ENCODE measurements at regions not wholly inside any gene's neighbourhood (a gene's known extent, or its start where the extent isn't known, plus 50 kb on each side); places are given as distances from the start of the nearest gene placed in this dataset.

DNA sequence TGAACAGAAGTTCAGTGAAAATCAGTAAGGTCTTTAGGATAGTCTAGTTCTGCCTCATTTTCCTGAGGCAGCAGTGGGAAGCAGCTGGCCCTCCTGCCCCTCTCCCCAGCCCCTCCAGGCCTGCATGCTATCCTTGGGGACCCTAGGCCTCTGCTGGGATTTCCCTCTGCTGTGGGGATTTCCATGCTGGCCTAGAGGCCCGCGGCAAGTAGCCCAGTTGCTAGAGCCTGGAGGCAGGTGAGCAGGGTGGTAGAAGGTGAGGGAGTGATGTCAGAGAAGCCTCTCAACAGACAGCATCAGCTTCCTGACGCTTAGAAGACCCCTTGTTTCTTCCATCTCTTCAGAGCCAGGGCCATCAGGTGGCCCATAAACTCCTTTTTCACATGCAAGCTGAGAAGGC lies 305.8 kb upstream of the THBS1 start:
- no peak for DNase-seq (ENCODE audit: low read depth)

DNA sequence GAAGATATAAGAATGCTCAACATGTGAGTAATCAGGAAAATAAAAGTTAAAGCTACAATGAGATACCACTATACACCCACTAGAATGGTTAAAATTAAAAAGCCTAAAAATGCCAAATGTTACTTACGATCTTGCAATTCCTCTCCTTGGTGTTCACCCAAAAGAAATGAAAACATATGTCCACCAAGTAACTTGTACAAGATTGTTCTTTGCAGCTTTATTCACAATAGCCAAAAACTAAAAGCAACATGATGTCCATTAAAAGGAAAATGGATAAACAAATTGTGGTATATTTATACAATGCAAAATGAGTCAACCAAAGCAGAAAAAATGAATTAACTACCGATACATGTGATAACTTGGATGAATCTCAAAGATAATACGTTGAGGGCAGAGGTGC lies 301.6 kb upstream of the THBS1 start:
- DNase-seq (ENCODE audit: low read depth), result no peak

DNA sequence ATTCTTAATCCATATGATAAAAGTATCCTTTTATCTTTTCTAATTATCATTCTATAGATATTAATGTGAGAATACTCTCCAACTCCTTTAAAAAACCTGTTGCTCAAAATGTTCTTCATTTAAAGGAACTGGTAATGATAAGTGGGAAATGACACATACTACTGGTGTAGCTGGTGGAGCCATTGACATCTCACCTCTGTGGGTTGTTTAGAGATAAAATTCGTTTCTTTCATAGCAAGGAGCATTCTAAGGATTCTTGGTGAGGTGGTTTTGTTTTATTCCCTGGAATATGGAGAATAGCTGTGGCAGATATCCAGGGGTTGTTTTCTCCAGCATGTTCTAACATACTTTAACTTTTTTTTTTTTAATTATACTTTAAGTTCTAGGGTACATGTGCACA lies 299.8 kb upstream of the THBS1 start:
- DNase-seq (ENCODE audit: low read depth), result no peak

DNA sequence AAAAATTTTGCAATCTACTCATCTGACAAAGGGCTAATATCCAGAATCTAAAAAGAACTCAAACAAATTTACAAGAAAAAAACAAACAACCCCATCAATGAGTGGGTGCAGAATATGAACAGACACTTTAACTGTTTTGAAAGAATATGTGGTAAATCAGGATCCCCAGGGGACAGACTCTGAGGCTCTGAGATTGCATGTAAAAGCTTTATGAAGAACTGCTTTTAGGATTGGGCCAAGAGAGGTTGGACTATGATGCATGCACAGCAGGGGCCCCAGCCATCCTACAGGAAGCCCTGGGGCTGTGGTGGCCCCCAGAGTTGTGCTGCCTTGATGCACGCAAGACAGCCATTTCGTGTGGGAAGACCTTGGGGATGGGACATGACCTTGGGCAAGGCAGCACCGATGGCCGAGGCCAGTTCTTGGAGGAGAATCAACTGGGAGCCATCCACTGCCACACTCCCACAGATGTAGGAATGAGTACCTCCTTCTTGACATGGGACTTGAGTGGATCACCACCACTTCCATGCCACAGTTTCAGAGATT lies 298.1 kb upstream of the THBS1 start:
- DNase-seq (ENCODE audit: low read depth), result no peak

DNA sequence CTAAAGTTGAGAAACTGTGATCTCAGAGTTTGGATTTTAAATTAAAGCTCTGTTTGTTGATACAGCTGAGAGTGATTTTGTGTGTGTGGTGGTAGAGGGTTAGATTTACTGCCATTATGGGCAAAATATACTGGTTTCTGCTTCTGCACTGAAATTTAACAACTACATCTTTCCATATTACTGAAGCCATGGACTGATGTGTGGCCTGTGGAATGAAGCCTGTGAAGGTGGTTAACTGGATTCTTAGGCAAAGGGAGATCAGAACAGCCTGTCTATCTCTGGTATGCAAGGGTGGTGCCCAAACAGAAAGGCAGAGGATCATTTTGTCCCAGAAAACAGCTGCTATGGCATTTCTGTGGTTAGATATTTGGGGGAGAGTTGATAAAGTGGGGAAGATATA lies 297.3 kb upstream of the THBS1 start:
- DNase-seq (ENCODE audit: low read depth), result no peak

DNA sequence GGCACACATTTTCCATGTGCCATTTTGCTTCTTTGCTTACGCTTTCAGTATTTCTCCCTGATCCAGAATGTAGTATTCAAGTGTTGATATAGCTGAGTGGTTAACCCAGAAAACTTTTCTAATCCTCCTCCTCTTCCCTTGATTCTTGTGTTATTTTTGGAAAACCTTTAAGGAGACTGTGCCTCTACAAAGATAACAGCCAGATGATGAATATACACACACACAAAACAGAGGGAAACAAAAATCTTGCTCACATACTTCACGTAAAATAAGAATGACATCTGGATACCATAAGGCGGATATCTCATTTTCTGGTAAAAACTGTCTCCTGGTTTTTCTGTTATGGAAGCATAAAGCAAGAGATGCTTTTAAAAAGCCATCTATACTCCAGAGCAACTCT lies 295.8 kb upstream of the THBS1 start:
- DNase-seq (ENCODE audit: low read depth), result no peak

DNA sequence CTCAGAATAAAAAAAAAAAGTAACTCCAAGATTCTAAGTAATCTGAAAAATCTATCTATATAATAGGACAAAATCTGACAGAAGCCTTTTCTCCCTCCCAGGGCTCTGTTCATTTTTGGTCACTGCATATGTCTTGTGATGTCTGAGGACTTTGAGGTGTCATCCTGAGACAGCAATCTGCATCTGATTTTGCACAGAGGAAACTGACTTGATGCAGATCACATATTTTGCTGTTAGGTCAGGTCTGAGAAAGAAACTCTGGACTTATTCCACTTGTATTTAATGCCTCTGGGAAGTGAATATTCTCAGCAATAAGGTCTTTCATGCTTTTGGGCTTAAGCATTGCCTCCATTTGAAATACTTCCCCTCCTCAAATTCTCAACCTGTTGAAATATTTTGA lies 295.2 kb upstream of the THBS1 start:
- DNase-seq (ENCODE audit: low read depth), result no peak

DNA sequence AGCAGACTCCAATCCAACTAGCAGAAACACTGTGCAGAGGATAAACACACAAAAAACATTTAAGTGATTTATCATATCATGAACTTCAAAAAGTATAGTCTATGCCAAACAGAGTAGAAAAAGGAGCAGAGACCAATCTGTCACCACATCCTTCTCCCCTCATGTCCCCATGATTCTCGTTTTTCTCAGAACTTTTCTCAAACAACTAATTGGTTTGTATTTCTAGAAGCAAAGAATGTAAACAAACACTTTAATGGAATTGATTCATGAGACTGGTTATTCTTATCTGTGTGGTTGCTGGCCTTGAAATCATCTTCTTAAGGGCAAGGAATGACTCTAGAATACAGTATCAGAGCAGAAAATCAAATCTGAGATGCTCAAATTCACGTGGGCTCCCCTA lies 294.2 kb upstream of the THBS1 start:
- DNase-seq (ENCODE audit: low read depth), result no peak

DNA sequence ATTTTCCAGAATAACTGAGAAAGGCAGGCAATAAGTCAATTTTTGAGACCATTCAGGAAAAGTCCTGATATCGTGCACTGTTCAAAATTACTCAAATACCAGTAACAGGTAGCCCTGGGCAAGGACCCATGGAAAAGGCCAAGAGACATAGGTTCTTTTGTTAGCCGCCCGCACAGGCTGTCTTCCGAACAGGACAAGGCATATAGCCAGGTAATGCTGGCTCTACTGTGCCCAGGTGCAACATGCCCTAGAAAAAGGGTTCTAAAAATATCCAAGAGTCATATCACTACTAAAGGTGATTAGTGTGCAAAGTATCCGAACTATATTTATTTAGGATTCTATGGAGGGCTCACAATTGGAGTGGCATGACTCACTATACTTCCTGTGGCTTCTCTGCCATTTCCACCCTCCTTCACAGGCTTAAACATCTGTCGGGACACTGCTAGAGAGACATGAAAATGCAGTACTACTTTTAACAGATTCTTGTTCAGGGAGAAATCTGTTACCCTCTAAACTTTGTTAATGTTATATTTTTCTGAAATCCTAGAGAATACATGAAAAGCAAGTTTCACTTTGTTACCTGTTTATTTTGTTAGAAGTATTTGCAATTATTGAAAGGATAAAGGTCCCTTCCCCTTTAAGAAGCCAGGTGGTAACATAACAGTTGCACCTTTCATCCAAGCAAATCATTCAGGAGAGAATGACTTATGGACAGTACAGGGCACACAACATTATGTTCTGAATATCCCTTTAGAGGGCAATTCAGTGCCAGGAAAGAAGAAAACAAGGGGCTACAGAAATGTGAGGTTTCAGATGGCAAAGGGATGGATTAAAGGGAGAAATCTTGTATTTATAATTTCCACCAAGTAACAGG lies 293.3 kb upstream of the THBS1 start:
- no peak for DNase-seq (ENCODE audit: low read depth)

DNA sequence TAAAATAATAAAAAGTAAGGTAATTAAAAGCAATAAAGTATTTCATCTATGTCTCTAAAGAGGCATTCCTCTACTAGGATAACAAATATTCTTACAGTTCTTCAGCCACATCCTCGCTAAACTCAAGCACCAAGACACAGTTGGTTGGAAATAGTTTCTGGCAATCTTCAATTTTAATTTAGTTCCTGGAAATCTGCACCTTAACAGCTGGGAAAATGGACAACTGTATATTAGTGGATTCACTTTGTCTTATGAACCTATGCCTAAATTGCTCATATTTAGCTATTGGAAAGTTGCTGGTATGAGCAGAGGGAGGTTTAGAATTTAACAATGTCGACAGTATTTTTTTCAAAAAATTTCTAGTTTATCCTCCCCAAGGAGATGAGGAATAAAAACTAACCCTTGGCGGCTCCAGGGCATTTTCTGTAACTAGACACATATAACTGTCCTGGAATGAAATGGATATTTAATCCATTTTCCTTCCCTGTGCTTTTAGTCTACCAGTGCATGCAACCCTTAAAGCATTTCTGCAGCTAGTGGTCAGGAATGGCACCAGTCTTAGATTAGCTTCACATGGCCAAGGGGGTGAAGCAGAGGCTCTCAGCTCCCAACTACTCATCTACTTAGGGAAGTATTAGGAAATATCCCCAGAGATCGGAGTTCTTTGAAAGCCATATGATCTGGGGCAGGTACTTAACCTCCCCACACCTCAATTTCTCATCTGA lies 290.0 kb upstream of the THBS1 start:
- DNase-seq (ENCODE audit: low read depth), result no peak

DNA sequence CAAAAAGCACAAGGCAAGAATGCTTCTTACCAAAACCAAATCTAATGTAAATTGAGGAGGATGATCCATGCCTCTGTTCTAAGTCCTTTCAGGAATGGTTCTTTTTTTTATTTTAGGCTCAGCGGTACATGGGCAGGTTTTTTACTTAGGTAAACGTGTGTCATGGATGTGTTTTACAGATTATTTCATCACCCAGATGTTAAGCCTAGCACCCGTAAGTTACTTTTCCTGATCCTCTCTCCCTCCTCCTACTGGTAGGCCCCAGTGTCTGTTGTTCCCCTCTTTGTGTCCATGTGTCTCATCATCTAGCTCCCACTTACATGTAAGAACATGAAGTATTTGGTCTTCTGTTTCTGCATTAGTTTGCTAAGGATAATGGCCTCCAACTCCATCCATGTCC lies 289.2 kb upstream of the THBS1 start:
- DNase-seq (ENCODE audit: low read depth), result no peak

DNA sequence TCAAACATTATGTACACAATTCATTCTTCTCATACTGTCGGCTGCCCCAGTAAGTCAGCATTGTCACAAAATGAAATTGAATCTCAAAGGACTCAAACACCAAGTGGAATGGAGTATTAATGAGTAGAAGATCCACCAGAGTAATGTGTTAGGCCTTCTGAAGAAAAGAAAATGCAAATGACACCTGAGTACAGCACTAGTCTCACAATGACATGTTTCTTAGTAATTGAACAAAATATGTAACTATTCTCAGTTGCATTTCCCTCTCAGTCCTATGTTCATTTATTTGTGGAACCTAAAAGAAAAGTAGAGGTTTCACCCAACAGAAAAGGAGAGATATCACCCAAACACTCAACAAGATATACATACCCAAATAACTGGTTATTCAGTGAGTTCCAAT lies 283.9 kb upstream of the THBS1 start:
- DNase-seq (ENCODE audit: low read depth), result no peak

DNA sequence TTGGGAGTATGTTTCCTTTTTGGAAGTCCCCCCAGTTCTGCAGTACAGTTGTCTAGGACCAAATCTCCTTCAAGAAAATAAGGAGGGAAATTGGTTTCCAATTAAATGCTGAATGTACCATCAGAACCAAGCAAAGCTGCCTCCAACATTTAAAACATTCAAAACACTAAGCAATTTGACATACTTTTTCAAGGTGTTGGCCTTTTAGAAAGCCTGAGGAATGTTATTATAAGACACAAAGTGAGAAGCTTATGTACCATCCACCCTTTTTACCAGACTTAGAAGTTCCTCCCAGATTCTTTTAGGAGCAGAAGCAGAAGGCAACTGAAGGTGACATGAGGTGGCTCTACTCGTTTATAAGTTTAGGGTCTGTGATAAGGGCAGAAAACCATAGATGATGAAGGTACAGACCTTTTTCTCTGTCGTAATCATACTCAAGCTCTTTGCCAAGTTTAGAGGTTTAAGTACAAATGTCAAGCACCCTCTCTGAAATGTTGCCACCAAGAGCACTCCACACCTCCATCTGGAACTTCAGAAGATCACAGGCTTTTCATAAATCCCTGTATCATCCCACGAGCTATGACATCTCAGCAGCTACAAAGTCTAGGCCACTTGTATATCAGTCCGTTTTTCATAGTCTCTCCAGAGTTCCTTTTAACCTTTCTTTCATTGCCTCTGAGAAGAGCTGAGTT lies 282.5 kb upstream of the THBS1 start:
- DNase-seq (ENCODE audit: low read depth), result no peak

DNA sequence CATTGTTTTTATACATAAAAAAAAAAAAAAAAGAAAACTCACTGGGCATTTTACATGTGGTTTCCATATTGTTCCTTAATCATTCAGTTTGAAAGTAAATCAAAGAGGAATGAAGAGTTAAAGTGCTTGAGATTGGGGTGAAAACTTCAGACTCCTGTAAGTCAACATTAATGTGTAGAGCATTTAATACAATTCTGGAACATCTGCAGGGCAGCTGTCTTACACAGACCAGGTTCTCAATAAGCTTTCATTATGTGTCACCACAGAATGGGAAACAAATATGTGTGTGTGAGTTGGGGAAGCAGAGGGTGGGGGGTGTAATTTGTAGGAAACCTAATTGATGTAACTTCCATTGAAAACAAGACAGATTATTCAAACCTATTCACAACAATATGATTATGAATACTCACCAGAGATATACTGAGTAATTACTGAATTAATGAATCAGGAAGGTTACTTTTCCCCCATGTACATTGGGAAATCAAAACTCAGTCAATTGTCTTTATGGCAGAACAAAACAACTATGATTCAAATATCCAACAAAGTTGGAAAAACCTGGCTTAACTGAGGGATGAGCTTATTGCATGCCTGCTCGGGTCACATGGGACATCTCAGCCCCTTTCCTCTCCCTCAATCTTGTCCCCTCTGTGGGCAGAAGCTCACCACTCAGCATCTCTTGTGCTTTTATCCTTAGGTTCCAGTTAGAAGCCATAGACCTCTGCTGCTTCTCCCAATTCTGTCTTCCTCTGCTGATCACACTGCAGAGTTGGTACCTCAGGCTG lies 281.2 kb upstream of the THBS1 start:
- no peak for DNase-seq (ENCODE audit: low read depth)

DNA sequence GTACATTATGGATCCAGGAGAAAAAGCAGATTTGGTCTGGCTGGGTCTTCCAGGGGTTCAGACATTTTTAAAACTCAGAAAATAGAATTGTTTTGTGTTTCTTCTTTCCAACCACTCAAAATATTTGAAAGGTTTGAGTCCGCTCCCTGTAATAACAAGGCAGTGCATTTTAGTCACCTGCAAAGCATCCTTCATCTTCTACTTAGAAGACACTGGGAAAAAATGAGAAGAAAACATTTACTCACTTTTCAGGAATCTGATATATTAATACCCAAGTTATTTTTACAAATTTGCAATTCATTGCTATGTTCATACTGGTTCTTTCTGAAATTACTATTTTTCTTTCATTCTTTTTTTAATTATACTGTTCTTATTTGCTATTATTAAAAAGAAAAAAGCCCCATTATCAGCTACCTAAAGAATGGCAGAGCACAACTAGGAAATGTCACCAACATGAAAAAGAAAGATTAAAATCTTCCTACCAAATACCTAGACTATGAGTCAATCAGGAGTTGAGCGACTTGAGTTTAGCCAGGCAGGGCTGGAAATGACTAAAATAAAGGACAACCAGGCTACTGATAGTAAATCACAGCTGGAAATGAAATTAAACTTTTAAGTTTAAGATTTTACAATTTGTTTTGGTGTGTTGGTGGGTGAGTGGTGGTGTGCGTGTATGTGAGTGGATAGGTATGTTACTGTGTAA lies 280.3 kb upstream of the THBS1 start:
- no peak for DNase-seq (ENCODE audit: low read depth)

DNA sequence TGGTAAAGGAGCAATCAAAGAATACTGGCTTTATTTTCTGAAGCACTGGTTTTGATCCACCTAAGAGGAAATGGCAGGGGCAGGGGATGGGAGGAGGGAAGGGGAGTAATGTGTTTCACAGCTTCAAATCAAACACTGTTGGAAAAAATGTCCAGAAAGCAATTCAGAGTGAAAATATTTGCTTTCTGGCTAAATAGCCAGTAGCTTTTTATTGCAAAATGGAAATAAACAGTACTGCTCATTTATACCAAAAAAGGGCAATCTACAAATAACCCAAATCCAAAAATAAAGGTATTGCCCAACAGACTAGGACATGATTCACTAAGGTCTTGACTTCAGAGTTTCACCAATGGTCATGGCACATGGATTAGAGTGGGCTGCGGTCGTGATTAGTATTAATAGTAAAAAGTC lies 279.3 kb upstream of the THBS1 start:
- DNase-seq (ENCODE audit: low read depth), result no peak

DNA sequence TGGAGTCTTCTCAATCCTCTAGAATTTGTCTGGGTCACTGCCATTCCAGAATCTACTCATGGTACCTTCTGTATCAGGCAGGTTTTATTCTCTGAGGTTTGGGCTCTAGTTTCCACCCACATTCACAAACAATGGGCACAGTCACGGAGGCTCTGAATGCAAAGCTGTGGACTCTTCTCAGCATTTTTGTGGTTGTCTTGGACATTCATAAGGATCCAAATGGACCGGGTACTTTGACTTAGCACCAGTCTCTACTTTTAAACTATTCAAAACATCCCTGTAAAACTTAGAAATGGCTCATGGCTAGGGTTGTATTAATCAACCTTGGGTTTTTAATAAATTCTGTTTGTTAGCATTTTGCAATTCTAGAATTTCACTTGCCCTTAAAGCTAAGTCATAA lies 277.9 kb upstream of the THBS1 start:
- no peak for DNase-seq (ENCODE audit: low read depth)

DNA sequence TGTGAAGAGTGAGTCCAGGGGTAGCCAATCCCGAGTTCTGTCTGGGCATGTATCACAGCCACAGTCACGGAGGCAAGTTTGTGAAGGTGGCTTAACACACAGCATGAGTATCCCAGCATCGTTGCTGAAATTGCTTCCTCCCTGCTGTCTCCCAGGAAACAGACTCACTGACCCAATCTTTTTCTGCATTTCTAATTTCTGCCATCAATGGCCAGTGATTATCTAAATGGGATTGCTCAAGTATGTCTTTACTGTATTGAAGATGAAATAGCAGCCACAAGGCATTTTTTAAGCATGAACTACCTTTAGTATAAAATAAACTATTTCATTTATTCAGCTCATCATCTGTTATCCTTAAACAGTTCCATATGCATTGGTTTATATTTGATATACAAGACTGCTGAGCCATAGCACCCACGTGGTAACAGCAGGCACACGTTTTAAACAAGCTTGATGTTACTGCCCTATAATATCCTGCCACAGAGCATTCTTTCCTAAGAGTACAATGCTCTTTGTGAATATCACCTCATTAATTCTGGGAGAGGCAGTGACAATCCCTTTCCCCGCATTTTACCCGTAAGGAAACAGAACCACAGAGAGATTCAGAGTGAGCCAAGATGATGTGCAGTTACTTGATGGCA lies 276.6 kb upstream of the THBS1 start:
- no peak for DNase-seq (ENCODE audit: low read depth)

DNA sequence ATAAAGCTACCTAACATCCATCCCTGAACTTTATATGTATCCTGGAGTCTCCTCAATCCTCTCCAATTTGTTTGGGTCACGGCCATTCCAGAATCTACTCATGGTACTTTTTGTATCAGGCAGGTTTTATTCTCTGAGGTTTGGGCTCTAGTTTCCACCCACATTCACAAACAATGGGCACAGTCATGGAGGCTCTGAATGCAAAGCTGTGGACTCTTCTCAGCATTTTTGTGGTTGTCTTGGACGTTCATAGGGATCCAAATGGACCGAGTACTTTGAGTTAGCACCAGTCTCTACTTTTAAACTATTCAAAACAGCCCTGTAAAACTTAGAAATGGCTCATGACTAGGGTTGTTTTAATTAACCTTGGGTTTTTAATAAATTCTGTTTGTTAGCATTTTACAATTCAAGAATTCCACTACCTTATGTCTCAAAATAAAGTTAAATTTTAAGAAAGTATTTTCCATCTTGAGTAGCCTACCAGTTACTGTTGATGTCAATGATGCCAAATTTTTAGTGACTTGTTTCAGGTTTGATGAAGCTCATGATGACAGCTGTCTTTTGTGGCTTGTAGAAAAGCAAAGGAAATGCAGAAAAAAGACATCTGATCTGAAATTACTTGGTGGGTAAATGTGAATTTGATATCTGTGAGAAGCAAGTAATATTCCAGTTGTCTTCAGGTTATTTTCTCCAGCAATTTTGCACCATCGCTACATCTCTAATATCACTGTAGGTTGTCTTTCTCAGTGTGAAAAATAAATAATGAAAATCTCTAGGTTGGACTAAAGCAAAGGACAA lies 275.7 kb upstream of the THBS1 start:
- DNase-seq (ENCODE audit: low read depth), result no peak

DNA sequence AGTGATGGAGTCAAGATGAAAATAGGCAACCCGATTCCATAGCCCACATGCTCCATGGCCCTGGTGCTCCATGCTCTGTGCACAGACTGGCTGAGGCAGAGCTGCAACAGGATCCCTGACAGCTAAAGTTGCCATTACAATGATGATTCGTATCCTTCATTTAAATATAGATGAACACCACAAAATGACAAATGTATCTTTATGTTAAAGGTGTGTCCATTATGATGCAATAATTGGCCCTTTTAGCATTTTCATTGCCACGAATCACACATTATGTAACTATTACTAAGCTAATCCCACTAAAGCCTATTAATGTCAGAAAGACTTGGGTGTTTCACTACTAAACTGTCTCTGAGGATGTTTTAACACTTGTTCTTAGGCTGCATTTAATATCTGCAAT lies 270.2 kb upstream of the THBS1 start:
- DNase-seq (ENCODE audit: low read depth), result no peak

All from activated gamma-delta T cell treated with anti-CD3 and anti-CD28 coated beads, Interleukin-2, amount 50 U/mL, for 16 hours (primary cell).